Mesendoderm (in vitro differentiated cells): ENCODE measurements at regions not wholly inside any gene's neighbourhood (a gene's known extent, or its start where the extent isn't known, plus 50 kb on each side); places are given as distances from the start of the nearest gene placed in this dataset.

Experiments used
- DNase-seq: peaks from one replicate; pipeline ENCODE4 v3.0.0; 2013
- H2AK5ac ChIP-seq: 2 replicates; pipeline ENCODE4 v1.6.1; 2013; ENCODE audit warnings: low read length, inconsistent platforms
- H2BK120ac ChIP-seq: 2 replicates; pipeline ENCODE4 v1.6.1; 2013; ENCODE audit warnings: low read depth, mild to moderate bottlenecking, low read length, moderate library complexity, mixed read lengths
- H2BK15ac ChIP-seq: replicated peaks from 2 replicates; pipeline ENCODE4 v1.6.1; 2013; ENCODE audit warnings: low read depth, mild to moderate bottlenecking, moderate library complexity
- H2BK5ac ChIP-seq: 2 replicates; pipeline ENCODE4 v1.6.1; 2013; ENCODE audit warnings: low read length, inconsistent platforms
- H3K18ac ChIP-seq: 2 replicates; pipeline ENCODE4 v1.6.1; 2013; ENCODE audit warnings: mild to moderate bottlenecking, low read length, mixed read lengths
- H3K23ac ChIP-seq: one replicate; pipeline ENCODE4 v1.6.1; 2013; ENCODE audit warnings: low read length
- H3K27ac ChIP-seq: 2 replicates; pipeline ENCODE4 v1.5.1; 2013; ENCODE audit warnings: low read depth, mild to moderate bottlenecking, inconsistent platforms, low read length, moderate library complexity
- H3K27me3 ChIP-seq: 2 replicates; pipeline ENCODE4 v1.6.1; 2013; ENCODE audit warnings: low read length, control low read depth, mild to moderate bottlenecking, inconsistent platforms; ENCODE audit not compliant: insufficient read depth, poor library complexity
- H3K36me3 ChIP-seq: 2 replicates; pipeline ENCODE4 v1.6.1; 2013; ENCODE audit warnings: low read length, inconsistent platforms; ENCODE audit not compliant: control insufficient read depth, insufficient read depth
- H3K4ac ChIP-seq: one replicate; pipeline ENCODE4 v1.6.1; 2013; ENCODE audit warnings: low read depth, mild to moderate bottlenecking, low read length, moderate library complexity
- H3K4me1 ChIP-seq: 2 replicates; pipeline ENCODE4 v1.6.1; 2013; ENCODE audit warnings: low read depth, low read length, inconsistent platforms; ENCODE audit not compliant: control insufficient read depth
- H3K4me2 ChIP-seq: 2 replicates; pipeline ENCODE4 v1.6.1; 2013; ENCODE audit warnings: low read length
- H3K4me3 ChIP-seq: 2 replicates; pipeline ENCODE4 v1.5.1; 2013; ENCODE audit warnings: mild to moderate bottlenecking, low read length
- H3K56ac ChIP-seq: one replicate; pipeline ENCODE4 v1.6.1; 2013; ENCODE audit warnings: low read length
- H3K79me1 ChIP-seq: 2 replicates; pipeline ENCODE4 v1.6.1; 2013; ENCODE audit warnings: low read length, inconsistent platforms
- H3K79me2 ChIP-seq: 2 replicates; pipeline ENCODE4 v1.6.1; 2013; ENCODE audit warnings: mild to moderate bottlenecking, low read length; ENCODE audit not compliant: control insufficient read depth, insufficient read depth
- H3K9ac ChIP-seq: 2 replicates; pipeline ENCODE4 v1.6.1; 2013; ENCODE audit warnings: low read length, inconsistent platforms
- H4K5ac ChIP-seq: one replicate; pipeline ENCODE4 v1.6.1; 2013; ENCODE audit warnings: low read length
- H4K8ac ChIP-seq: one replicate; pipeline ENCODE4 v1.6.1; 2013; ENCODE audit warnings: low read depth, mild to moderate bottlenecking, control low read depth, low read length, moderate library complexity
- WGBS: extraction: QIAGEN DNeasy Blood & Tissue Kit; methylation state at CpG from one replicate; pipeline ENCODE4 v1.1.7; 2013; ENCODE audit warnings: low lambda C conversion rate, missing lambda C conversion rate; ENCODE audit not compliant: insufficient coverage; ENCODE audit errors: extremely low coverage; 5-methylcytosine and 5-hydroxymethylcytosine counted together

GRCh38 chr16:65463652-65464260 lies 341.9 kb upstream of the CDH11 start:
- Histone ChIP-seq H4K5ac (no peak overlapping the region), H3K79me1 (no peaks in the 10 kb centered on the region), H4K8ac (no peak overlapping the region), H3K4me1 (no peaks in the 10 kb centered on the region), H3K23ac (no peak overlapping the region), H2BK120ac (no peak overlapping the region), H3K9ac (no peak overlapping the region), H3K18ac (no peak overlapping the region), H3K27ac (no peak overlapping the region), H2BK5ac (no peak overlapping the region), H3K79me2 (no peaks in the 10 kb centered on the region), H3K36me3 (no peaks in the 10 kb centered on the region), H3K27me3 (no peaks in the 10 kb centered on the region), H2BK15ac (no peak overlapping the region), H3K4me2 (no peak overlapping the region), H2AK5ac (no peak overlapping the region), H3K56ac (no peak overlapping the region), H3K4me3 (no peak overlapping the region), H3K4ac (no peak overlapping the region)
- DNase-seq, result no peak
- WGBS, result no CpG with 5 or more reads among the region's 3 CpGs

- H3K36me3 ChIP-seq, result no peaks in the 10 kb centered on the region
- no peaks in the 10 kb centered on the region for H3K4me1 ChIP-seq
- H3K18ac ChIP-seq, result no peak overlapping the region
- no peak overlapping the region for H2BK120ac ChIP-seq
- H2BK5ac ChIP-seq, result no peak overlapping the region
- no peak overlapping the region for H3K27ac ChIP-seq
- no peak overlapping the region for H2BK15ac ChIP-seq
- no peak overlapping the region for H4K5ac ChIP-seq
- H3K4me3 ChIP-seq, result no peak overlapping the region
- H3K79me1 ChIP-seq, result no peaks in the 10 kb centered on the region
- no peak overlapping the region for H3K4me2 ChIP-seq
- H2AK5ac ChIP-seq, result no peak overlapping the region
- no peak overlapping the region for H3K9ac ChIP-seq
- no CpG with 5 or more reads among the region's 2 CpGs for WGBS
- H4K8ac ChIP-seq, result no peak overlapping the region
- H3K23ac ChIP-seq, result no peak overlapping the region
- no peaks in the 10 kb centered on the region for H3K27me3 ChIP-seq
- DNase-seq, result no peak
- no peak overlapping the region for H3K56ac ChIP-seq
- no peaks in the 10 kb centered on the region for H3K79me2 ChIP-seq
- H3K4ac ChIP-seq, result no peak overlapping the region
Measured at GRCh38 chr16:65457084-65457483, 335.2 kb upstream of the CDH11 start.

GRCh38 chr16:65455761-65456160 lies 333.9 kb upstream of the CDH11 start:
- H3K9ac ChIP-seq, result no peak overlapping the region
- no peaks in the 10 kb centered on the region for H3K79me1 ChIP-seq
- no peaks in the 10 kb centered on the region for H3K79me2 ChIP-seq
- no peak overlapping the region for H3K27ac ChIP-seq
- H3K4ac ChIP-seq, result no peak overlapping the region
- no peak overlapping the region for H4K8ac ChIP-seq
- no peak overlapping the region for H4K5ac ChIP-seq
- no peak for DNase-seq
- no peaks in the 10 kb centered on the region for H3K27me3 ChIP-seq
- no peak overlapping the region for H2BK120ac ChIP-seq
- H3K4me3 ChIP-seq, result no peak overlapping the region
- no peak overlapping the region for H3K56ac ChIP-seq
- H3K4me1 ChIP-seq, result no peaks in the 10 kb centered on the region
- no peak overlapping the region for H3K23ac ChIP-seq
- no CpG with 5 or more reads among the region's 4 CpGs for WGBS
- no peak overlapping the region for H2BK15ac ChIP-seq
- no peak overlapping the region for H2BK5ac ChIP-seq
- H3K36me3 ChIP-seq, result no peaks in the 10 kb centered on the region
- no peak overlapping the region for H2AK5ac ChIP-seq
- no peak overlapping the region for H3K18ac ChIP-seq
- no peak overlapping the region for H3K4me2 ChIP-seq

GRCh38 chr16:65453646-65454045 lies 331.8 kb upstream of the CDH11 start:
- Histone ChIP-seq H2BK120ac (no peak overlapping the region), H2BK15ac (no peak overlapping the region), H4K5ac (no peak overlapping the region), H3K4me2 (no peak overlapping the region), H3K9ac (no peak overlapping the region), H3K79me2 (no peaks in the 10 kb centered on the region), H3K27ac (no peak overlapping the region), H3K4ac (no peak overlapping the region), H4K8ac (no peak overlapping the region), H3K36me3 (no peaks in the 10 kb centered on the region), H3K79me1 (no peaks in the 10 kb centered on the region), H3K4me3 (no peak overlapping the region), H3K23ac (no peak overlapping the region), H3K4me1 (no peaks in the 10 kb centered on the region), H3K56ac (no peak overlapping the region), H3K18ac (no peak overlapping the region), H2AK5ac (no peak overlapping the region), H2BK5ac (no peak overlapping the region), H3K27me3 (no peaks in the 10 kb centered on the region)
- no CpG with 5 or more reads among the region's 2 CpGs for WGBS
- no peak for DNase-seq

- Histone ChIP-seq H3K79me2 (no peaks in the 10 kb centered on the region), H3K4me3 (no peak overlapping the region), H2BK5ac (no peak overlapping the region), H3K56ac (no peak overlapping the region), H4K8ac (no peak overlapping the region), H2BK15ac (no peak overlapping the region), H3K9ac (no peak overlapping the region), H3K36me3 (no peaks in the 10 kb centered on the region), H3K27ac (no peak overlapping the region), H2BK120ac (no peak overlapping the region), H2AK5ac (no peak overlapping the region), H3K23ac (no peak overlapping the region), H3K4me2 (no peak overlapping the region), H3K18ac (no peak overlapping the region), H4K5ac (no peak overlapping the region), H3K4me1 (no peaks in the 10 kb centered on the region), H3K79me1 (no peaks in the 10 kb centered on the region), H3K4ac (no peak overlapping the region), H3K27me3 (no peaks in the 10 kb centered on the region)
- DNase-seq, result no peak
- no CpG with 5 or more reads among the region's 1 CpG for WGBS
Measured at GRCh38 chr16:65449526-65449925, 327.7 kb upstream of the CDH11 start.

- H3K27ac ChIP-seq, result no peak overlapping the region
- no CpG with 5 or more reads among the region's 2 CpGs for WGBS
Measured at GRCh38 chr16:65446427-65446826, 324.6 kb upstream of the CDH11 start.

More at GRCh38 chr16:65446427-65446826, 324.6 kb upstream of the CDH11 start:
- H3K4me2 ChIP-seq, result no peak overlapping the region
- H3K18ac ChIP-seq, result no peak overlapping the region
- no peak overlapping the region for H2BK15ac ChIP-seq
- no peak overlapping the region for H2BK120ac ChIP-seq
- no peak overlapping the region for H2AK5ac ChIP-seq
- H4K5ac ChIP-seq, result no peak overlapping the region
- no peak overlapping the region for H4K8ac ChIP-seq
- no peak overlapping the region for H2BK5ac ChIP-seq
- H3K4ac ChIP-seq, result no peak overlapping the region
- no peak overlapping the region for H3K4me3 ChIP-seq
- no peaks in the 10 kb centered on the region for H3K27me3 ChIP-seq
- no peak for DNase-seq
- no peaks in the 10 kb centered on the region for H3K79me1 ChIP-seq
- H3K36me3 ChIP-seq, result no peaks in the 10 kb centered on the region
- H3K4me1 ChIP-seq, result no peaks in the 10 kb centered on the region
- H3K9ac ChIP-seq, result no peak overlapping the region
- H3K79me2 ChIP-seq, result no peaks in the 10 kb centered on the region
- H3K23ac ChIP-seq, result no peak overlapping the region
- H3K56ac ChIP-seq, result no peak overlapping the region
